HG03060 (cell line): ENCODE measurements at regions not wholly inside any gene's neighbourhood (a gene's known extent, or its start where the extent isn't known, plus 50 kb on each side); places are given as distances from the start of the nearest gene placed in this dataset.
"Not testable (repeated sequence)": the region's sequence is repeated elsewhere in the genome, so short reads cannot be mapped to it uniquely, and the experiment has no call there.

Experiments
- ATAC-seq: cut with Tn5 transposase; IDR thresholded peaks from one replicate; pipeline ENCODE4 v1.9.1; 2021; ENCODE audit warnings: low read depth, moderate number of reproducible peaks; ENCODE audit not compliant: unreplicated experiment

DNA sequence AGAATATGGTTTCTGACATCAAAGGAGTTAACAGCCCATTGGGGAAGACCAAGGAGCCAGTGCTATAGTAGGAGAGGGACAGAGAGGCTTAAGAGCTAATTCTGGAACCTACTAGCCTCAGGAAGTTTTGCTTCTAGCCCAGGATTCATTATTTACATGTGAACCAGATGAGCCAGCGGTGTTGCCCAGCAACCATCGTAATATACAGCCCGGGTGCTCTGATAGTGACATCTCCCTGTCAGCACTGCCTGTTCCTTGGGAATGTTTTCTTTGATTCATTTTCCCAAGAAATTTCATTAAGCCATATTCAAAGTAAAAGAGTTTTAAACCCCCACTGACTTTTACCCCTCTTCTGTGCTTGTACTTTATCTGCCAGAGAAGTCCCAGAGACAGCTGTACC, 217.4 kb upstream of the ADAMTSL1 start:
- ATAC-seq = no peak

GRCh38 chr9:18260521-18260920, 213.4 kb upstream of the ADAMTSL1 start:
- ATAC-seq = no peak

GRCh38 chr9:18261181-18261580, 212.8 kb upstream of the ADAMTSL1 start:
- no peak for ATAC-seq

GRCh38 chr9:18263377-18263776, 210.6 kb upstream of the ADAMTSL1 start:
- no peak for ATAC-seq

DNA sequence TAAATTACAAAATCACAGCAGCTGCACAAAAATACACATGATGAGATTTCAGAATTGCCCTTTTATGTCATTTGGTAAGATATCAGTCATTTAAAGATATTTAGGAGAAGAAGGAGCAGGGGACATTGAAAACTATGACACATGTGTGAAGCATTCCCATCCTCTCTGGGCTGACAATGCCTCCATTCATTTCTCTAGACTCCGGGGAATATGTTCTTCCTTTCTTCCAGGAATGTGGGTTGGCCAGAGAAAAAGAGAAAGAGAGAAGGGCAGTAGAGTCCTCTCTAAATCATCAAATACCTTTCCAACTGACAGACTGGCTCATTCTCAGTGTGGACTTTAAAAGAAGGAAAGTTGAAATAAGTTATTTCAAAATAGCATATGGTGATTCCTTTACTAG, 205.6 kb upstream of the ADAMTSL1 start:
- ATAC-seq = no peak

- no peak for ATAC-seq
Measured at GRCh38 chr9:18269561-18269960, 204.4 kb upstream of the ADAMTSL1 start.

DNA sequence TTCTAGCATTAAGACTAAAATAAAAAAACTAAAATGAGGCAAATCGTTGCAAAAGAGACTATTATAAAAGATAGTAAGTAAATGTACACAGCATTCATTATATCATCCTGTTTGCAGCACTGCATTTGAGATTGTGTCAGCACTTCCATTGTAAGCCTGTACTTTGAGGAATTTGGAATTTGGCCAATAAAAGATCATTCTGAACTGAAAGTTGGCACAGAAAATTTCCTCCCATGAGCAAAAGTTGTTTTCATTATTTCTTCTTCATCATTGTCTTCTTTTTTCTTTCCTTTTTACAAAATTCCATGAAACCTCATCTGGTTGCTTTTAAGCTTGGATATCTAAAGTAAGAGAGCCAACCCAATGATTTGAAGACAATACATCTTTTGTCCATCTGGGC, 199.3 kb upstream of the ADAMTSL1 start:
- no peak for ATAC-seq

DNA sequence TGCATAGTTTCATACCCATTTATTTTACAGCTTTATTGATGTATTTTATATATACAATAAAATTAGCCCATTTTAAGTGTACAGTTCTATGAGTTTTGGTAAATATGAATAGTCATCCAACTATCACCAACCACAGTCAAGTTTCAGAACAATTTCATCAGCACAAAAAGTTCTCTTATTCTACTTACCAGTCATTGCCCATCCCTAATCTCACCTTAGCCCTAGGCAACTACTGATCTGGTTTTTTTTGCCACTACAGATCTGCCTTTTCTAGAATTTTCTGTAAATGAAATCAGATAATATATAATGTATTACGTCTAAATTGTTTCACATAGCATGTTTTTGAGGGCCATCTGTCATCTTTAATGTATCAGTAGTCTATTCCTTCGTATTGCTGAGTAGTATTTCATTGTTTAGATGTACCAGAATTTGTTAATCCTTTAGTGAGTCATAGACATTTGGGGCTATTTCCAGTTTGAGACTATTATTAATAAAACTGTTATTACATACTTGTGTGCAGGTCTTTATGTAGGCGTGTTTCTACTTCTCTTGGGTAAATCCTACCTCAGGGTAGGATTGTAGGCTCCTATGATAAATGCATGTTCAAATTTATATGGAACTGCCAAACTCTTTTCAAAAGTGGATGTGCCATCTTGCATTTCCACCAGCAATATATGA, 198.5 kb upstream of the ADAMTSL1 start:
- no peak for ATAC-seq

- no peak for ATAC-seq
Measured at GRCh38 chr9:18281291-18281690, 192.7 kb upstream of the ADAMTSL1 start.

GRCh38 chr9:18294229-18294628, 179.7 kb upstream of the ADAMTSL1 start:
- ATAC-seq = no peak

- ATAC-seq = no peak
Measured at GRCh38 chr9:18296702-18297055, 177.3 kb upstream of the ADAMTSL1 start.

GRCh38 chr9:18297056-18297841, 176.7 kb upstream of the ADAMTSL1 start:
- no peak for ATAC-seq

DNA sequence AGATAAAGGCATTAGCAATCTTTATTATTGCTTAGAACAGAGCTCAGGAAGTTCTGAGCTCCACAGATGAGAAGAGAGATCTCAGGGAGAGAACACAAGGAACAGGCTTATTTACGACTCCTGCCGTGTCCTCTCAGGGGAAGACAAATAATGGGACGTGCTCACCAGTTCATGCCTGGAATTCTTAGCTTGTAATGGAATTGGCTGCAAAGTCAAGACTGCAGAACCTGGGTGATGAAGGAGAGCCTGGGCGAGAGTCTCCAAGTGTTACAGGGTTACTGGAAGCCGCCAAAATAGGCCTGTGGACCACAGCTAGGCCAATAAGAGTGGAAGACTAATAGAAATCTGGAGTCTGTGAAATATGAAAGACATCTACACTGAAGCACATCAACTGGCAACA, 174.5 kb upstream of the ADAMTSL1 start:
- ATAC-seq = no peak

GRCh38 chr9:18305167-18305806, 168.7 kb upstream of the ADAMTSL1 start:
- not testable (repeated sequence) for ATAC-seq

- no peak for ATAC-seq
Measured at GRCh38 chr9:18314316-18314715, 159.6 kb upstream of the ADAMTSL1 start.

GRCh38 chr9:18317896-18318295, 156.1 kb upstream of the ADAMTSL1 start:
- no peak for ATAC-seq

GRCh38 chr9:18319918-18320445, 154.0 kb upstream of the ADAMTSL1 start:
- no peak for ATAC-seq

GRCh38 chr9:18324928-18325745, 148.8 kb upstream of the ADAMTSL1 start:
- no peak for ATAC-seq

DNA sequence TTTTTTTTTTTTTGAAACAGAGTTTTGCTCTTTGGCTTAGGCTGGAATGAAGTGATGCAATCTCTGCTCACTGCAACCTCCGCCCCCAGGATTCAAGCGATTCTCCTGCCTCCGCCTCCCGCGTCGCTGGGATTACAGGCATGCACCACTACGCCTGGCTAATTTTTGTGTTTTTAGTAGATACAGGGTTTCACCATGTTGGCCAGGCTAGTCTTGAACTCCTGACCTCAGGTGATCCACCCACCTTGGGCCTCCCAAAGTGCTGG, 148.3 kb upstream of the ADAMTSL1 start:
- ATAC-seq = not testable (repeated sequence)

DNA sequence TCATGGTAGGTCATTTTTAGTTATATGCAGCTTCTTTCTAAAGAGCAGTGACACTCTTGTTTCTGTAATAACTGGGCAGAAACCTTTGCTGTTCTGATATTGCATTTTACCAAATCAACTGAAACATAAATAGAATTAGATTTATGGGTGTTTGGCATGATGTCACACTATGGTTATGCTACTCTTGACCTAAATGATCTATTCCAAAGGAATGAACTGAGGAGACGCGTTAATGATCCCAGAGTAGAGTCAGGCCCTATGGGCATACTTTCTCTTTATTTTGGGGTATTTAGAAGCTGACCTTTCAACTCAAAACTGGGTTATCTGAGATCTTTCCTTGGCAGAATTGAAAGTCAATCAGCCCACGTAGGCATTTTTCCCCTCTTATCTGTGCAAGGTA, 146.8 kb upstream of the ADAMTSL1 start:
- no peak for ATAC-seq
